ENCODE measurements at regions not wholly inside any gene's neighbourhood (a gene's known extent, or its start where the extent isn't known, plus 50 kb on each side); places are given as distances from the start of the nearest gene placed in this dataset.

DNA sequence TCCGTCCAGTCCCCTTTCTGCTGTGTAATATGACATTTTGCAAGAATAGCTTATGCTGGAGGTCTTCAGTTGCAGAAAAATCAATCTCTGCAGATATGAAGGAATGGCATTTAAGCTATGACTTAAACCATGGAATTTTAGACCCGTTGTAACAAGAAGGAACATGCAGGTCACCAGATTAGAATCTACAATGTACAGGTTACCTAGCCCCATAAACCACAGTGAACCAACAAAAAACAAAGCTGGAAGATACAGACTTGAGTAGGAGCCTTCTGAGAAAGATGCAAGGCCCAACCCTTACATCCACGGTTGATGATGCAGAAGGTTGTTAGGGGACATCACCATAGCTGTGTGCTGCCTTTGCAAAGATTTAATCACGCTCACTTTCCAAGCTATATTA is 132.5 kb downstream of the WT1 start:
- H4K20me1 ChIP-seq (ENCODE audit: insufficient read depth) = no peaks in the 10 kb centered on the region
- H3K4me2 ChIP-seq = no peak overlapping the region
- no peak overlapping the region for H3K27ac ChIP-seq
- no peaks in the 10 kb centered on the region for H3K36me3 ChIP-seq (ENCODE audit: insufficient read depth)
- no peaks in the 10 kb centered on the region for H3K27me3 ChIP-seq (ENCODE audit: insufficient read depth, low read depth)
- no peaks in the 10 kb centered on the region for H3K79me2 ChIP-seq (ENCODE audit: insufficient read depth, low read depth)
- H3K4me3 ChIP-seq (IDR thresholded peaks at IDR 0.05; ENCODE audit: insufficient read depth, low read depth, low read length) = no peak overlapping the region
- no peak overlapping the region for H2AFZ ChIP-seq (ENCODE audit: low read depth)
- H3K4me1 ChIP-seq (ENCODE audit: low read depth, poor library complexity, severe bottlenecking) = no peaks in the 10 kb centered on the region
- no peak overlapping the region for H3K9ac ChIP-seq
- TF ChIP-seq, protein P1, sequence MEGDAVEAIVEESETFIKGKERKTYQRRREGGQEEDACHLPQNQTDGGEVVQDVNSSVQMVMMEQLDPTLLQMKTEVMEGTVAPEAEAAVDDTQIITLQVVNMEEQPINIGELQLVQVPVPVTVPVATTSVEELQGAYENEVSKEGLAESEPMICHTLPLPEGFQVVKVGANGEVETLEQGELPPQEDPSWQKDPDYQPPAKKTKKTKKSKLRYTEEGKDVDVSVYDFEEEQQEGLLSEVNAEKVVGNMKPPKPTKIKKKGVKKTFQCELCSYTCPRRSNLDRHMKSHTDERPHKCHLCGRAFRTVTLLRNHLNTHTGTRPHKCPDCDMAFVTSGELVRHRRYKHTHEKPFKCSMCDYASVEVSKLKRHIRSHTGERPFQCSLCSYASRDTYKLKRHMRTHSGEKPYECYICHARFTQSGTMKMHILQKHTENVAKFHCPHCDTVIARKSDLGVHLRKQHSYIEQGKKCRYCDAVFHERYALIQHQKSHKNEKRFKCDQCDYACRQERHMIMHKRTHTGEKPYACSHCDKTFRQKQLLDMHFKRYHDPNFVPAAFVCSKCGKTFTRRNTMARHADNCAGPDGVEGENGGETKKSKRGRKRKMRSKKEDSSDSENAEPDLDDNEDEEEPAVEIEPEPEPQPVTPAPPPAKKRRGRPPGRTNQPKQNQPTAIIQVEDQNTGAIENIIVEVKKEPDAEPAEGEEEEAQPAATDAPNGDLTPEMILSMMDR (conservative IDR thresholded peaks at IDR 0.05; ENCODE audit: low read depth, low read length) = no peak

DNA sequence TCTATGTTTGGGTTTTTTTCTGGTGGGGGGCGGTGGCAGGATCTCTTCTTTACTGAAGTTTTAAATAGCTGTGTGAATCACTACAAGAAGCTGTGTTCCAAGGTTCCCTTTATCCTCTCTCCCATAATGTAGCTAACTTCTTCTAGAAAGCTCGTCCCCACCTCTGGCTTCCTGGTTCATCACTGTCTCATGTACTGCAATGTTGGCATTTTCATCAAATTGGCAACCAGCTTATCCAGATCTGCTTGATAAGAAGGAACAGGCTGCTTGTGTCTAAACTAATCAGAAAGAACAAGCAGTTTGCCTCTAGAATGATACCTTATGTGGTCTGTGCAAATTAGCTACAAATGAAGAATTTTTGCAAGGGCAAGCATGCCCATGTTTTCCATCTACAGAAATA is 130.8 kb downstream of the WT1 start:
- H3K79me2 ChIP-seq (ENCODE audit: insufficient read depth, low read depth) = no peaks in the 10 kb centered on the region
- TF ChIP-seq, protein P1 (conservative IDR thresholded peaks at IDR 0.05; ENCODE audit: low read depth, low read length) = no peak
- H2AFZ ChIP-seq (ENCODE audit: low read depth) = no peak overlapping the region

DNA sequence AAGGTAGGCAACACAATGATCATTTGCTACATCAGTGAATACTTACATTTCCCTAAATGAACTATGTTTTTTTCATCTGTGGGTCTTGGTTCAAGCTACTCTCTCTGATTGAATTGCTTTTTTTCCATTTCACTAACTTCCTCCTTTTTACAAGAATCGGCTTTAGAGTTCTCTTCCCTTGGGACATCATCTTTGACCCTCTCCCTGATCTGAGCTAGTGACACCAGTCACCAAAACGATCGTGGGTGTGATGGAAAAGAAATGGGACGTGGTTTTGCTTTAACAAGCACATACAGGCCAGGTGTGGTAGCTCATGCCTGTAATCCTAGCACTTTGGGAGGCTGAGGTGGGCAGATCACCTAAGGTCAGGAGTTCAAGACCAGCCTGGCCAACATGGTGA is 129.9 kb downstream of the WT1 start:
- Histone ChIP-seq H3K4me2 (no peak overlapping the region), H3K4me3 (IDR thresholded peaks at IDR 0.05; ENCODE audit: insufficient read depth, low read depth, low read length) (no peak overlapping the region), H3K36me3 (ENCODE audit: insufficient read depth) (no peaks in the 10 kb centered on the region), H3K9ac (no peak overlapping the region), H2AFZ (ENCODE audit: low read depth) (no peak overlapping the region), H3K79me2 (ENCODE audit: insufficient read depth, low read depth) (no peaks in the 10 kb centered on the region), H4K20me1 (ENCODE audit: insufficient read depth) (no peaks in the 10 kb centered on the region), H3K27me3 (ENCODE audit: insufficient read depth, low read depth) (no peaks in the 10 kb centered on the region), H3K27ac (no peak overlapping the region), H3K4me1 (ENCODE audit: low read depth, poor library complexity, severe bottlenecking) (no peaks in the 10 kb centered on the region)
- TF ChIP-seq, protein P1 (conservative IDR thresholded peaks at IDR 0.05; ENCODE audit: low read depth, low read length) = no peak

More for the DNA sequence above, 130.8 kb downstream of the WT1 start:
- H3K4me1 ChIP-seq (ENCODE audit: low read depth, poor library complexity, severe bottlenecking) = no peaks in the 10 kb centered on the region
- H4K20me1 ChIP-seq (ENCODE audit: insufficient read depth) = no peaks in the 10 kb centered on the region
- no peak overlapping the region for H3K27ac ChIP-seq
- no peak overlapping the region for H3K9ac ChIP-seq
- no peaks in the 10 kb centered on the region for H3K36me3 ChIP-seq (ENCODE audit: insufficient read depth)
- no peak overlapping the region for H3K4me2 ChIP-seq
- no peaks in the 10 kb centered on the region for H3K27me3 ChIP-seq (ENCODE audit: insufficient read depth, low read depth)
- H3K4me3 ChIP-seq (IDR thresholded peaks at IDR 0.05; ENCODE audit: insufficient read depth, low read depth, low read length) = no peak overlapping the region

DNA sequence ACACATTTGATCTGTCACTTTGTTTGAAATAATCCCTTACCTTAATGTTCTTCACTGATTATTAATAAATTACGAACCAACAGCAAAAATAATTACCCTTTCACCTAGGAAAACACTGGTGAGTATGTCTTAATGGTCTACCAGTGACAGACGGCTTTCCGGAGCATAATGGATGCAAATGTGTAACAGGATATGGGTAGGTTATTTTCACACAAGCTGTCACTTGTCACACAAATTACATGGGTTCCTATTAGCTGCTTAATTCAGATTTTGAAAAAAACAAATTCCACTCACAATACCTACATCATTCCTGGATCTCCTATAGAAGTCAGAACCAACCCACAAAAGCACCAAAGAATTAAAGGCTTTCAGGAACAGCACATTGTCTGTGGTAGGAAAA is 127.9 kb downstream of the WT1 start:
- no peaks in the 10 kb centered on the region for H3K4me1 ChIP-seq (ENCODE audit: low read depth, poor library complexity, severe bottlenecking)
- H3K27me3 ChIP-seq (ENCODE audit: insufficient read depth, low read depth) = no peaks in the 10 kb centered on the region
- no peak overlapping the region for H3K27ac ChIP-seq
- no peak overlapping the region for H3K9ac ChIP-seq
- H4K20me1 ChIP-seq (ENCODE audit: insufficient read depth) = no peaks in the 10 kb centered on the region
- H3K4me2 ChIP-seq = no peak overlapping the region
- TF ChIP-seq, protein P1 (conservative IDR thresholded peaks at IDR 0.05; ENCODE audit: low read depth, low read length) = no peak
- no peak overlapping the region for H3K4me3 ChIP-seq (IDR thresholded peaks at IDR 0.05; ENCODE audit: insufficient read depth, low read depth, low read length)
- H3K79me2 ChIP-seq (ENCODE audit: insufficient read depth, low read depth) = no peaks in the 10 kb centered on the region
- H2AFZ ChIP-seq (ENCODE audit: low read depth) = no peak overlapping the region
- no peaks in the 10 kb centered on the region for H3K36me3 ChIP-seq (ENCODE audit: insufficient read depth)
